HUES64 (cell line): ENCODE measurements at regions not wholly inside any gene's neighbourhood (a gene's known extent, or its start where the extent isn't known, plus 50 kb on each side); places are given as distances from the start of the nearest gene placed in this dataset.

ENCODE experiments used
- H3K27ac ChIP-seq: 2 replicates; pipeline ENCODE4 v1.7.0; 2013; ENCODE audit warnings: low read depth, low read length, inconsistent platforms
- H3K27me3 ChIP-seq: 2 replicates; pipeline ENCODE4 v1.6.1; 2013; ENCODE audit warnings: mild to moderate bottlenecking, low read length; ENCODE audit not compliant: insufficient read depth
- H3K36me3 ChIP-seq: 2 replicates; pipeline ENCODE4 v1.6.1; 2013; ENCODE audit warnings: mild to moderate bottlenecking, low read length; ENCODE audit not compliant: insufficient read depth
- H3K4me1 ChIP-seq: 2 replicates; pipeline ENCODE4 v1.6.1; 2013; ENCODE audit warnings: mild to moderate bottlenecking, low read length, moderate library complexity; ENCODE audit not compliant: insufficient read depth
- H3K4me3 ChIP-seq: 2 replicates; pipeline ENCODE4 v1.5.1; 2013; ENCODE audit warnings: mild to moderate bottlenecking, low read length, moderate library complexity
- H3K9ac ChIP-seq: 2 replicates; pipeline ENCODE4 v1.6.1; 2013; ENCODE audit warnings: mild to moderate bottlenecking, low read depth, low read length
- H3K9me3 ChIP-seq: 2 replicates; pipeline ENCODE4 v1.6.1; 2013; ENCODE audit warnings: low read depth, low read length; ENCODE audit not compliant: insufficient read depth
- WGBS: fragments of 150-250, 120-280 bp; methylation state at CpG from one replicate; pipeline ENCODE4 v1.1.7; 2013; ENCODE audit warnings: missing lambda C conversion rate; 5-methylcytosine and 5-hydroxymethylcytosine counted together

- Histone ChIP-seq H3K27me3 (no peaks in the 10 kb centered on the region), H3K9me3 (no peaks in the 10 kb centered on the region), H3K4me3 (no peak overlapping the region), H3K4me1 (no peaks in the 10 kb centered on the region), H3K9ac (no peak overlapping the region), H3K27ac (no peak overlapping the region), H3K36me3 (no peaks in the 10 kb centered on the region)
- WGBS = 94% methylated on average over 10 of the region's 10 CpGs
Observed at GRCh38 chr6:74066168-74066871, 370.3 kb downstream of the CD109 start.

GRCh38 chr6:74065705-74066104, 369.7 kb downstream of the CD109 start:
- Histone ChIP-seq H3K9ac (no peak overlapping the region), H3K4me3 (no peak overlapping the region), H3K9me3 (no peaks in the 10 kb centered on the region), H3K4me1 (no peaks in the 10 kb centered on the region), H3K27me3 (no peaks in the 10 kb centered on the region), H3K27ac (no peak overlapping the region), H3K36me3 (no peaks in the 10 kb centered on the region)
- WGBS = 89% methylated on average over 1 of the region's 1 CpG

GRCh38 chr6:74063391-74063790, 367.4 kb downstream of the CD109 start:
- Histone ChIP-seq H3K27me3 (no peaks in the 10 kb centered on the region), H3K4me1 (no peaks in the 10 kb centered on the region), H3K27ac (no peak overlapping the region), H3K4me3 (no peak overlapping the region), H3K9me3 (no peaks in the 10 kb centered on the region), H3K9ac (no peak overlapping the region), H3K36me3 (no peaks in the 10 kb centered on the region)

- H3K36me3 ChIP-seq = no peaks in the 10 kb centered on the region
- no peak overlapping the region for H3K4me3 ChIP-seq
- H3K9ac ChIP-seq = no peak overlapping the region
- WGBS = no CpG with 5 or more reads among the region's 1 CpG
- no peaks in the 10 kb centered on the region for H3K9me3 ChIP-seq
- H3K27ac ChIP-seq = no peak overlapping the region
- no peaks in the 10 kb centered on the region for H3K4me1 ChIP-seq
- H3K27me3 ChIP-seq = no peaks in the 10 kb centered on the region
Observed at GRCh38 chr6:74061201-74061600, 365.2 kb downstream of the CD109 start.

- Histone ChIP-seq H3K9me3 (no peaks in the 10 kb centered on the region), H3K4me3 (no peak overlapping the region), H3K9ac (no peak overlapping the region), H3K4me1 (no peaks in the 10 kb centered on the region), H3K36me3 (no peaks in the 10 kb centered on the region), H3K27me3 (no peaks in the 10 kb centered on the region), H3K27ac (no peak overlapping the region)
- 97% methylated on average over 2 of the region's 2 CpGs for WGBS
Observed at GRCh38 chr6:74060354-74060753, 364.4 kb downstream of the CD109 start.

- H3K9me3 ChIP-seq = no peaks in the 10 kb centered on the region
- H3K4me3 ChIP-seq = no peak overlapping the region
- no peak overlapping the region for H3K27ac ChIP-seq
- H3K27me3 ChIP-seq = no peaks in the 10 kb centered on the region
- no peaks in the 10 kb centered on the region for H3K4me1 ChIP-seq
- no peaks in the 10 kb centered on the region for H3K36me3 ChIP-seq
- no peak overlapping the region for H3K9ac ChIP-seq
- 97% methylated on average over 1 of the region's 2 CpGs for WGBS
Observed at GRCh38 chr6:74058606-74059005, 362.6 kb downstream of the CD109 start.

GRCh38 chr6:74057326-74057725, 361.3 kb downstream of the CD109 start:
- H3K36me3 ChIP-seq = no peaks in the 10 kb centered on the region
- no peak overlapping the region for H3K27ac ChIP-seq
- H3K9me3 ChIP-seq = no peaks in the 10 kb centered on the region
- no peaks in the 10 kb centered on the region for H3K27me3 ChIP-seq
- H3K9ac ChIP-seq = no peak overlapping the region
- WGBS = 100% methylated on average over 1 of the region's 2 CpGs
- no peaks in the 10 kb centered on the region for H3K4me1 ChIP-seq
- H3K4me3 ChIP-seq = no peak overlapping the region

GRCh38 chr6:74054190-74054589, 358.2 kb downstream of the CD109 start:
- Histone ChIP-seq H3K4me1 (no peaks in the 10 kb centered on the region), H3K27ac (no peak overlapping the region), H3K9ac (no peak overlapping the region), H3K9me3 (no peaks in the 10 kb centered on the region), H3K36me3 (no peaks in the 10 kb centered on the region), H3K4me3 (no peak overlapping the region), H3K27me3 (no peaks in the 10 kb centered on the region)

GRCh38 chr6:74050921-74051320, 354.9 kb downstream of the CD109 start:
- Histone ChIP-seq H3K4me3 (no peak overlapping the region), H3K4me1 (no peaks in the 10 kb centered on the region), H3K27me3 (no peaks in the 10 kb centered on the region), H3K36me3 (no peaks in the 10 kb centered on the region), H3K9me3 (no peaks in the 10 kb centered on the region), H3K27ac (no peak overlapping the region), H3K9ac (no peak overlapping the region)
- 68% methylated on average over 3 of the region's 3 CpGs for WGBS

- no peaks in the 10 kb centered on the region for H3K9me3 ChIP-seq
- 83% methylated on average over 1 of the region's 2 CpGs for WGBS
- H3K27ac ChIP-seq = no peak overlapping the region
- H3K9ac ChIP-seq = no peak overlapping the region
- no peaks in the 10 kb centered on the region for H3K27me3 ChIP-seq
- H3K36me3 ChIP-seq = no peaks in the 10 kb centered on the region
- no peak overlapping the region for H3K4me3 ChIP-seq
- H3K4me1 ChIP-seq = no peaks in the 10 kb centered on the region
Observed at GRCh38 chr6:74048387-74048786, 352.4 kb downstream of the CD109 start.

GRCh38 chr6:74044417-74045096, 348.6 kb downstream of the CD109 start:
- WGBS = no CpG with 5 or more reads among the region's 3 CpGs
- Histone ChIP-seq H3K27me3 (no peaks in the 10 kb centered on the region), H3K27ac (no peak overlapping the region), H3K9ac (no peak overlapping the region), H3K4me3 (no peak overlapping the region), H3K36me3 (no peaks in the 10 kb centered on the region), H3K4me1 (no peaks in the 10 kb centered on the region), H3K9me3 (no peaks in the 10 kb centered on the region)
